GM21360 (cell line): ENCODE measurements at regions not wholly inside any gene's neighbourhood (a gene's known extent, or its start where the extent isn't known, plus 50 kb on each side); places are given as distances from the start of the nearest gene placed in this dataset.

Experiments used
- ATAC-seq: cut with Tn5 transposase; IDR thresholded peaks from one replicate; pipeline ENCODE4 v1.9.1; 2021; ENCODE audit warnings: mild to moderate bottlenecking, moderate library complexity; ENCODE audit not compliant: unreplicated experiment

DNA sequence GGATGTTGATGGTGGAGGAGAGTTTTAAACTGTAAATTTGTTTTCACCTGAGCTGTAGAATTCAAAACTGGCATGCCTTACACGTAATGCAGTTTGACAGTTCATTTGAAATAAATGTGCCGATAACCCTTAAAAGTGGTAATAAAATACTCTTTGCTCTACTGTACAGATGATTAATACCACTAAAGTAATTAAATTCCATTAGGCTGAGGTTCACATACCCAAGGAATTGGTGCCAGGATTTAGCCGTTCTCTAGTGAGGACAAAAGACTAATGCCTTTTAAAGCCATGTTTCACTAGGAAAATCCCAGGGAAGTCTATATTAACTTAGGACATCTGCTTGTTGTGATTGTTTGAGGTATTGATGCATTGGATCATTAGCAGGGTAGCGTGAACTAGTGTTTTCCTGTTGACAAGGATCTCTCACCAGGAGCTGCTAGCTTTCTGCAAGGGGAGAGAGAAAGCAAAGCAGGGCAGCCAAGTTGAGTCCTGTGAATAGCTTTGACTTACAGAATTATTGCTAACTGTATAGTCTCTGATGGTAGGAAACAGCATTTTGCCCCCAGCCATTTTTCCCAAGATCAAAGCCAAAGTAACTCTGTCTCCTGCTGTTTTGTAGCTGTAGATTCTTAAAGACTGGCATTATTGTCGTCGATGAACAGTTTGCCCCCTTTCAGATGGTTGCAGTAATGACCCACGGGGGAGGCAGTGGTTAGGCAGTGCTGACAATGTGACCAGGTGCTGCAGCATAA is 280.9 kb upstream of the FANCL start:
- no peak for ATAC-seq

DNA sequence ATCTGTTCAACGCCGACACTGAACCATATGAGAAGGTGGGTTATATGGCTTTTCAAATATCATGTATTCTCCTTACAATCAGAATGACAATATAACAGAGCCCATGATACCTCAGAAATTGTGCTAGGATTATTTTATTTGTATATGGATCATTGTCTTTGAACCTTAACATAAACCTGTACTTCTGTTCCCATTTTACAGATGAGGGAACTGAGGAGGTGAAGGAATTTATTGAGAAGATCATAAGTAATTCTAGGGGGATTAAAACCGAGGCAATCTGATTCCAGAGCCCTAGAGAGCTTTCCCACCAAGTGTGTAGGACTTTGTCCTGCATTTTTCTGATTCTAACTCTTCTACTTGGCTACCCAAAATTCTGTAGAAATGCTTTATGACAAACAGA is 279.8 kb upstream of the FANCL start:
- no peak for ATAC-seq

- no peak for ATAC-seq
These were observed 276.8 kb upstream of the FANCL start for GRCh38 chr2:58517881-58518280.

GRCh38 chr2:58516695-58517094 is 275.6 kb upstream of the FANCL start:
- ATAC-seq = no peak

GRCh38 chr2:58515827-58516573 is 274.9 kb upstream of the FANCL start:
- no peak for ATAC-seq

DNA sequence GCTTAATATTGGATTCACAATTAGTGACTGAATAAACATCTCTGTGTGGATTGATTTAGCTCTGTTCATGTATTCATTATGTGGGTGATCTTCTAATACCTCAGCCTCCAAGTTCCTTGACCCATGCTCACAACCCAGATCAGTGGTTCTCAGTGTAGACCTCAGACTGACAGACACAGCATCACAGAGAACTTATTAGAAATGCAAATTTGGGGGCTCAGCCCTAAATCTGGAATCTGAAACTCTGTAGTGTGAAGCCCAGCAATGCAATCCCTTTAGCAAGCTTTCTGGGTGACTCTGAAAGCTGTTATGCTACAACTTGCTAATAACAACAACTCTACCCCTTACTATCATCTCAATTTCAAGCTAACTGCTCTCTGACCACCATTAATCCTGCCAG is 273.1 kb upstream of the FANCL start:
- ATAC-seq = peak; percentile 61

- ATAC-seq = no peak
These were observed 271.8 kb upstream of the FANCL start for GRCh38 chr2:58512878-58513277.

DNA sequence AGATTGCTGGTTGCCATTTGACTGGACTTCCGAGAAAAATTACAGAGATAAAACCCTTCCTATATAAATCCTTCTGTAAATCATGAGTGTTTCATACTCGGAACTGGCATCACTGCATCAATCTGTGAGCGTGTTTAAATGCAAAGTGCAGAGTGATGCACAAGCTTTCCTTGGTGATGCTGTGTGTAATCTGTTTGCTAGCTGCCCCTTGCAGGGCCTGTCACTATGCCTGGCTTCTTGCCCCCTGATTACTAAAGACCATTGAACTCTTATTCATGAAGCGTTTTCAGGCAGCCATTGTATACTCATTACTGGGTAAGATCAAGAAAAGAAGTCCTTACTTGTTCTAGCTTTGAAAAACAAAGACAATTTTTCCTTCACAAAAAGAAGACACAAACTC is 266.9 kb upstream of the FANCL start:
- ATAC-seq = no peak

GRCh38 chr2:58503918-58504317 is 262.8 kb upstream of the FANCL start:
- no peak for ATAC-seq

- no peak for ATAC-seq
These were observed 261.8 kb upstream of the FANCL start for GRCh38 chr2:58502931-58503330.

DNA sequence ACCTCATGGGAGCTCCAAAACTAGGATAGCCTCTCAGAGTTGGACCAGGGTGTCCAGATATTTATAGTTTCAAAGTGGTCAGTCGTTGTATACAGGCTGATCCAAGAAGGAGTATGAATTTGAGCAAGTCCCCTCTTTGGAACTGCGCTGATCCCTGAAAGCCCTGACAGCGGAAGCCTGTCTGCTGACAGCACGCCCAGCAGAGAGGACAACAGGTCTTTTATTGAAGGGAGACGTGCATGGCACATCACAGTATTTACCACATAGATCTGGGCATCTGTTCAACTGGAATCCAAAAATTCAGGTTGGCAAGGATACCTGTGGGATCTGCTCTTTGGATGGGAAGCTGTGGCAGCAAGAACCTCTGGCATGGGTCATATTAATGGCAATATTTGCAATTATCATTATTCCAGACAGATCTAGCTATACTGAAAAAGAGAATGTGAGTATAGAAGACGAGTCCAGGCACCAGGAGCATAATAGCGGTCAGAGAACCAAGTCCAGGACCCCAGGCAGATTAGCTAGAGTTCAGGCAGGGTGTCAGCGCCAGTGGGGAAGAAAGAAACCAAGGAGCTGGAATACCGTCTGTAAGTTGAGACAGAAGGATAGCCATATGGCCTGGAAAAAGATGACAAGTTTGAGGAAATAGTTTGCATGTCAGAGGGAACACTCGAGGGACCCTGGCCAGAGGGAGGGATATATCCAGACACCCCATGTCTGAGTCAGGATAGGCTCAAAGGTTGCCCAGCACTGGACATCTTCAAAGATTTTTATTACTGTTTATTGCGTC is 260.4 kb upstream of the FANCL start:
- no peak for ATAC-seq

GRCh38 chr2:58497168-58497567 is 256.0 kb upstream of the FANCL start:
- no peak for ATAC-seq

DNA sequence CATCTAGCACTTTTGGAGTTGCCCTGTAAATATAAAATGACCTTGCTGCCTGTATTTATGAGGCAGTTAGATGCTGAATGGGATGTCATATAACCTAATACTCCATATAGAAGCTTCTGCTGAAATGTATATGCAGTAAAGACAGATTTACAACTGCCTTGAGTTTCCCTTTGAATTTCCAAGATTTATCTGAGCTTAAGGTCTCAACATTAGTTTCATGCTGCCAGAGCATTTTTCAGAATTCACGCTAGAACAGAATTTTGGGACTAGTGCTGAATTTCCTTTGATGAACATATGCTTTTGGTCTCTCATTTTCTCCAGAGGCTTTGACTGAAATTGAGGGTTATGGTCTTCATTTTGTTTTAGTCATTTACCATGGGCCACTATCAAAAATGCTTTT is 254.7 kb upstream of the FANCL start:
- no peak for ATAC-seq

DNA sequence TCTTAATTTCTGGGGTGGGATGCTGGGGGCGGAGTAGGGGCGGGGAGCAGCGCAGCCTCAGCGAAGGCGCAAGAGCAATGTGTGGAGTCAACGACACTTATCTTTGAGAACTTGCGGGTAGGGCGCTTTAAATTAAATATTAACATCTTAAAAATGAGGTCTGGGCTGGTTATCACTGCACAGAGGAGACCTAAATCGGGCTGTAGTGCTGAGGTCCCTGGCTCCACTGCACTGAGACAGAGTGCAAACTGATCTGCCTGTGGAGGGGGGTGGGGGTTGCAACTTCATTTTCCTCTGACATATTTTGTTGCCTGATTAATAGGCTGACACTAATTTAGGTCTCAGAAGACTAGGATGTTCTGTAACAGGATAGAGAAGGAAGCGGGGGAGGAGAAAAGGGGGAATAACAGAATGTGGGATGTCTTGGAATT is 253.0 kb upstream of the FANCL start:
- ATAC-seq = no peak

GRCh38 chr2:58484629-58485028 is 243.5 kb upstream of the FANCL start:
- no peak for ATAC-seq

GRCh38 chr2:58484221-58484620 is 243.1 kb upstream of the FANCL start:
- ATAC-seq = no peak

DNA sequence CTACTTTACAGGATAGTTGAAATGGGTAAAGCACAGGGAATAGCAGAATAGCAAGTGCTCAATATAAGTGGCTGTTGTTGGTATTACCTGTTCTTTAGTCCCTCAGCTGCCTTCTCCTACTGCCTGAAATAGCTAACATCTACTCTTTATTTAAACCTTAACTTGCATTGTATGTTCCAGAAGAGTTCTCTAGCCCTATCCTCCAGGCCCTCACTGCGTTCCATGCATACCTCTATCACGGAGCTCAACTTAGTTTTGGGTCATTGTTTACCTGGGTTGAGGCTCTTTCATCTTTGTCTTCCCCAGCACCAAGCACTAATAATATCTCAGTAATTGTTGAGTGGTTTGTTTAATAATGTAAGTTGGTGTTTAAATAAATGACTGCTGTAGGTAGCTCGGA is 242.2 kb upstream of the FANCL start:
- ATAC-seq = no peak

- ATAC-seq = no peak
These were observed 240.5 kb upstream of the FANCL start for GRCh38 chr2:58481670-58482069.

DNA sequence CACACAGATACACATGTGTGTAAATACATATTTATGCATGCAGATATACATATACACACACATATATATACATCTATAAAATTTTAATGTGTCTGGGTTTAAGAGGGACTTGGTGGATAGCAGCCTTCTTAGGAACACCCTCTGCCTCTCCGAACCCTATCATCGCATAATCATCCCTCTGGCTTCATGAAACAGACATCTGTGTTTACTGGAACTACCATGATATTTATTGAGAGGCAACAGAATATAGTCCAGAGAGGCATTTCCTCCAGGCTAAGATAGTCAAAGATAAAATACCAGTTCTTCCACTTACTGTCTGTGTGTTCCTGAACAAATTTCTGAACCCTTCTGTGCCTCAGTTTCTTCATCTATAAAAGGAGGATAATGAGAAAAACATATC is 239.0 kb upstream of the FANCL start:
- ATAC-seq = no peak

GRCh38 chr2:58479535-58480140 is 238.5 kb upstream of the FANCL start:
- no peak for ATAC-seq

GRCh38 chr2:58476556-58476955 is 235.4 kb upstream of the FANCL start:
- ATAC-seq = no peak
